ENCODE measurements at regions not wholly inside any gene's neighbourhood (a gene's known extent, or its start where the extent isn't known, plus 50 kb on each side); places are given as distances from the start of the nearest gene placed in this dataset.
"Not testable (repeated sequence)": the region's sequence is repeated elsewhere in the genome, so short reads cannot be mapped to it uniquely, and the experiment has no call there.

- DNase-seq (ENCODE audit: low spot score); intact Hi-C loops (cut with DNase I): not testable (repeated sequence)
Measured at GRCh38 chrX:73911946-73912345, 59.4 kb upstream of the XIST start.

- DNase-seq (ENCODE audit: low spot score); intact Hi-C loops (cut with DNase I): not testable (repeated sequence)
Measured at GRCh38 chrX:73905749-73906374, 53.3 kb upstream of the XIST start.

GRCh38 chrX:73903941-73904340 is 51.4 kb upstream of the XIST start:
- intact Hi-C loops (cut with DNase I) = no loop called here
- no peak for DNase-seq (ENCODE audit: low spot score)

Small RNAs in the stretch of these regions (microRNA-seq; reads per million reads assigned to microRNA genes)
- gene MIR374B (ENCODE audit: borderline microRNAs expressed in 2 of 2) (0 reads per million in 2 donors), gene MIR374C (ENCODE audit: borderline microRNAs expressed in 2 of 2) (0 reads per million in 2 donors), gene MIR421 (ENCODE audit: borderline microRNAs expressed in 2 of 2) (399 to 461 reads per million in 2 donors)

Measured in posterior vena cava (tissue), 2 donors.